Activated CD8-positive, alpha-beta T cell treated with anti-CD3 and anti-CD28 coated beads for 36 hours (primary cell): ENCODE measurements at regions not wholly inside any gene's neighbourhood (a gene's known extent, or its start where the extent isn't known, plus 50 kb on each side); places are given as distances from the start of the nearest gene placed in this dataset.
A peak's percentile ranks its signal among the peaks of the same experiment; 100 is the strongest.

Experiments used
- ATAC-seq: fragments of 200-7000 bp; cut with Tn5 transposase; one replicate; pipeline ENCODE4 v1.10.0; 2021; ENCODE audit warnings: mild to moderate bottlenecking, moderate library complexity
- CTCF ChIA-PET: fragments of 350-600 bp; sonication (Branson Sonifier 250); formaldehyde crosslinking; loops from one replicate; lab custom pipeline; 2021; ENCODE audit warnings: antibody characterized with exemption; lab: Charles Lee
- POLR2A ChIA-PET: fragments of 350-600 bp; sonication (Branson Sonifier 250); formaldehyde crosslinking; loops from one replicate; lab custom pipeline; 2021; ENCODE audit warnings: antibody characterized with exemption; lab: Charles Lee
- DNase-seq: peaks from one replicate; pipeline ENCODE4 v3.0.0-alpha.2; 2020
- H3K27ac Mint-ChIP-seq: one replicate; pipeline ENCODE4 v1.8.0; 2021; ENCODE audit warnings: mild to moderate bottlenecking, mixed read lengths
- H3K27me3 Mint-ChIP-seq: one replicate; pipeline ENCODE4 v1.8.0; 2021; ENCODE audit warnings: mixed read lengths
- H3K36me3 Mint-ChIP-seq: one replicate; pipeline ENCODE4 v1.8.0; 2021; ENCODE audit warnings: low read depth, mixed read lengths
- H3K4me1 Mint-ChIP-seq: one replicate; pipeline ENCODE4 v1.8.0; 2021; ENCODE audit warnings: low read depth, mixed read lengths
- H3K4me3 Mint-ChIP-seq: one replicate; pipeline ENCODE4 v1.8.0; 2021; ENCODE audit warnings: mild to moderate bottlenecking, moderate library complexity, mixed read lengths
- H3K9me3 Mint-ChIP-seq: one replicate; pipeline ENCODE4 v1.8.0; 2021; ENCODE audit warnings: mixed read lengths
- intact Hi-C: fragments of 100-400 bp; cut with micrococcal nuclease; formaldehyde crosslinking; loops from one replicate; pipeline ENCODE4 v1.10.0; 2022
- TF ChIP-seq, protein P1 (sequence below): fragments of 200-600 bp; IDR thresholded peaks from one replicate; pipeline ENCODE4 v1.8.0; 2022; ENCODE audit warnings: antibody characterized with exemption, mild to moderate bottlenecking

GRCh38 chr3:148455098-148455497 is 242.6 kb upstream of the AGTR1 start:
- no peak for ATAC-seq
- intact Hi-C loops = no loop called here
- Mint-ChIP-seq H3K4me1 (no peaks in the 10 kb centered on the region), H3K36me3 (no peaks in the 10 kb centered on the region), H3K27ac (no peak overlapping the region), H3K27me3 (no peaks in the 10 kb centered on the region), H3K4me3 (no peak overlapping the region), H3K9me3 (no peaks in the 10 kb centered on the region)
- POLR2A ChIA-PET = no interaction called here
- TF ChIP-seq, protein P1, sequence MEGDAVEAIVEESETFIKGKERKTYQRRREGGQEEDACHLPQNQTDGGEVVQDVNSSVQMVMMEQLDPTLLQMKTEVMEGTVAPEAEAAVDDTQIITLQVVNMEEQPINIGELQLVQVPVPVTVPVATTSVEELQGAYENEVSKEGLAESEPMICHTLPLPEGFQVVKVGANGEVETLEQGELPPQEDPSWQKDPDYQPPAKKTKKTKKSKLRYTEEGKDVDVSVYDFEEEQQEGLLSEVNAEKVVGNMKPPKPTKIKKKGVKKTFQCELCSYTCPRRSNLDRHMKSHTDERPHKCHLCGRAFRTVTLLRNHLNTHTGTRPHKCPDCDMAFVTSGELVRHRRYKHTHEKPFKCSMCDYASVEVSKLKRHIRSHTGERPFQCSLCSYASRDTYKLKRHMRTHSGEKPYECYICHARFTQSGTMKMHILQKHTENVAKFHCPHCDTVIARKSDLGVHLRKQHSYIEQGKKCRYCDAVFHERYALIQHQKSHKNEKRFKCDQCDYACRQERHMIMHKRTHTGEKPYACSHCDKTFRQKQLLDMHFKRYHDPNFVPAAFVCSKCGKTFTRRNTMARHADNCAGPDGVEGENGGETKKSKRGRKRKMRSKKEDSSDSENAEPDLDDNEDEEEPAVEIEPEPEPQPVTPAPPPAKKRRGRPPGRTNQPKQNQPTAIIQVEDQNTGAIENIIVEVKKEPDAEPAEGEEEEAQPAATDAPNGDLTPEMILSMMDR = no peak
- no peak for DNase-seq
- CTCF ChIA-PET = no interaction called here

DNA sequence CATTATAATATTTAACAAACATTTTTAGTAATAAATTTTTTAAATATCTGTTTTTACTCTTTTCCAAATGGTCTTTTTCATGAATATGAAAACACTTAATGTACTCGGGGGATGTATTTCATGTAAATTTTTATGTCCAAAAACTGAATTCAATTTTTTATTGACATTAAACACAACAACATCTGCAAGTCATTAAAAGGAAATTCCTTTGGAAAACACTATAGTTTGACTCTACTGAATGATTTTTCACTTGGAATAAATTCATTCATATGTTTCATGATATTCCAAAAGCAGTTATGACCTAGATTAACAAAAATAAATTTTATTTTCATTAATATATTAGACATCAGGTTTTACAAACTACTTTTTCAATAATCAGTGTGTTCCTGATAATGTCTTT is 239.8 kb upstream of the AGTR1 start:
- POLR2A ChIA-PET = no interaction called here
- H3K4me3 Mint-ChIP-seq = no peak overlapping the region
- intact Hi-C loops = no loop called here

DNA sequence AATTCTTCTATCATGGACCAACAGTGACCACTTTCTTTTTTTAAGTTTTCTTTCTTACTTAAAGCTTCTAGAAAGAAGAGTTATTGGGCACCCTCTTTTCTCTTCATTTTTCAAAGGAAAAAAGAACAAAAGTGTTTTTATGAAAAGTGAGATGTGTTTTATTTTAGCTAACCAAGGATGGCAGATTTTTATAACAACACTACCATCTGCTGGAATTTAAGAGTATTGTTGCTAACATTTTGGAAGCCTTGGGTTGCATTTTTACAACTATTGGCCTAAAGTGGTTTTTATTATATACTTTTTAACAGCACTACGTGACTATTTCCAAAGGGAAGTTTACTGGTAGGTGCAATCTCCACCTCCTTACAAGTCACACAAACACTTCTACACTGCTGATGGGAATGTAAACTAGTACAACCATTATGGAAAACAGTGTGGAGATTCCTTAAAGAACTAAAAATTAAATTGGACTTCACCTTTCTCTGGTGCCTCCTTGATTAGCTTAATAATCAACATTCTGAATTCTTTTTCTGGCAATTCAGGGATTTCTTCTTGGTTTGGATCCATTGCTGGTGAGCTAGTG is 237.7 kb upstream of the AGTR1 start:
- H3K36me3 Mint-ChIP-seq = no peaks in the 10 kb centered on the region
- ChIA-PET CTCF (no interaction called here), POLR2A (no interaction called here)
- intact Hi-C loops = no loop called here
- DNase-seq = no peak
- H3K4me1 Mint-ChIP-seq = no peaks in the 10 kb centered on the region
- H3K9me3 Mint-ChIP-seq = peaks cover 4% of the 10 kb centered on the region
- no peak overlapping the region for H3K27ac Mint-ChIP-seq
- no peak overlapping the region for H3K4me3 Mint-ChIP-seq
- TF ChIP-seq, protein P1 = peak; percentile 24
- H3K27me3 Mint-ChIP-seq = no peaks in the 10 kb centered on the region
- ATAC-seq = no peak

More for the DNA sequence above, 239.8 kb upstream of the AGTR1 start:
- Mint-ChIP-seq H3K27ac (no peak overlapping the region), H3K27me3 (no peaks in the 10 kb centered on the region), H3K4me1 (no peaks in the 10 kb centered on the region), H3K36me3 (no peaks in the 10 kb centered on the region), H3K9me3 (no peaks in the 10 kb centered on the region)
- no peak for DNase-seq
- CTCF ChIA-PET = no interaction called here
- no peak for ATAC-seq
- TF ChIP-seq, protein P1 = no peak

GRCh38 chr3:148460686-148461085 is 237.0 kb upstream of the AGTR1 start:
- Mint-ChIP-seq H3K27me3 (no peaks in the 10 kb centered on the region), H3K27ac (no peak overlapping the region), H3K4me1 (no peaks in the 10 kb centered on the region), H3K36me3 (no peaks in the 10 kb centered on the region), H3K9me3 (peaks cover 6% of the 10 kb centered on the region), H3K4me3 (no peak overlapping the region)
- TF ChIP-seq, protein P1 = no peak
- ATAC-seq (no peak), DNase-seq (no peak)
- ChIA-PET POLR2A (no interaction called here), CTCF (no interaction called here)
- intact Hi-C loops = no loop called here

GRCh38 chr3:148464246-148464645 is 233.5 kb upstream of the AGTR1 start:
- H3K4me3 Mint-ChIP-seq = no peak overlapping the region
- no peaks in the 10 kb centered on the region for H3K36me3 Mint-ChIP-seq
- ChIA-PET POLR2A (no interaction called here), CTCF (no interaction called here)
- DNase-seq = no peak
- H3K4me1 Mint-ChIP-seq = no peaks in the 10 kb centered on the region
- H3K27ac Mint-ChIP-seq = no peak overlapping the region
- peaks cover 6% of the 10 kb centered on the region for H3K9me3 Mint-ChIP-seq
- no peak for ATAC-seq
- TF ChIP-seq, protein P1 = no peak
- H3K27me3 Mint-ChIP-seq = no peaks in the 10 kb centered on the region
- intact Hi-C loops = no loop called here
